ENCODE measurements at regions not wholly inside any gene's neighbourhood (a gene's known extent, or its start where the extent isn't known, plus 50 kb on each side); places are given as distances from the start of the nearest gene placed in this dataset.

DNA sequence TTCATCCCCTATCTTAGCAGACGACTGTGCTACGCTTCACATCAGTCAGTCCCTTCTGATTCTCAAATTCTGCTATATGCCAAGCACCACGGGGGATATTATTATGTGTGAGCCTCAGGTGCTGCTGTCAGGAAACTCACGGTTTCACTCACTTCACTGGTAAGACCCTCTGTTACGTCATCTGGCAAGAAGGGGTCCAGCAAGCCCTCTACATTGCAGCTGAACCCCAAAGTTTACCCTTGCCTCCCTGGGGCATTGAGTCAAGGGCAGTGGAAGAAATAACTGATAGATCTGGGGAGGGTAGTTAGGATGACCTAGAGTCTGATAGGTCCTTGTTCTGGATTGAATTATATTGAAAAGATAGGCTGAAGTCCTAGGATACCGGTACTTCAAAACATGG is 237.4 kb downstream of the RRAGC start:
- no peak overlapping the region for H3K4me3 ChIP-seq (replicated peaks in 1 of 2; ENCODE audit: low read depth in 1 of 2, low read length in 2 of 2)
- ChIA-PET CTCF (no interaction called here), POLR2A (no interaction called here), RAD21 (ENCODE audit: low non-redundant PET in 1 of 2, low total read pairs in 2 of 2, uncharacterized antibody in 2 of 2, unreplicated experiment in 2 of 2) (no interaction called here)
- H3K9me3 ChIP-seq (ENCODE audit: control insufficient read depth in 1 of 2, insufficient read depth in 1 of 2, low read depth in 1 of 2, low read length in 2 of 2) = no peaks in the 10 kb centered on the region
- no peak overlapping the region for H2AFZ ChIP-seq (ENCODE audit: low read depth, low read length, poor library complexity, severe bottlenecking)
- no peaks in the 10 kb centered on the region for H4K20me1 ChIP-seq (ENCODE audit: insufficient read depth)
- no peak overlapping the region for H3K9ac ChIP-seq (ENCODE audit: low read length)
- no peaks in the 10 kb centered on the region for H3K9me2 ChIP-seq (ENCODE audit: insufficient read depth)
- BruUV-seq (replicated peaks) = no TSS peak
- no peak for ATAC-seq
- no peak for TF ChIP-seq YY1 (IDR thresholded peaks at IDR 0.05; ENCODE audit: extremely low read depth, insufficient replicate concordance, low read depth, low read length)
- no peak for TF ChIP-seq RAD21 (IDR thresholded peaks at IDR 0.05; ENCODE audit: low read depth)
- TF ChIP-seq CBX3 (IDR thresholded peaks at IDR 0.05; ENCODE audit: low read depth) = no peak
- H3K27me3 ChIP-seq (ENCODE audit: insufficient read depth, low read length) = peaks cover 3% of the 10 kb centered on the region; the same call in 1 of the 2 replicates
- H3K79me2 ChIP-seq (ENCODE audit: insufficient read depth, low read length) = no peaks in the 10 kb centered on the region
- no peak for DNase-seq (ENCODE audit: low read depth, low spot score)
- intact Hi-C loops (cut with micrococcal nuclease) = no loop called here
- peaks cover 3% of the 10 kb centered on the region in 2 experiments; a peak in 2 of 4 replicates for H3K4me1 ChIP-seq (ENCODE audit: control insufficient read depth in 1 of 2, insufficient read depth in 2 of 2, low read length in 2 of 2)
- no peaks in the 10 kb centered on the region for H3K36me3 ChIP-seq (ENCODE audit: control insufficient read depth in 1 of 2, insufficient read depth in 2 of 2, low read length in 2 of 2)
- H3K4me2 ChIP-seq (ENCODE audit: low read length) = no peak overlapping the region
- no peak overlapping the region for H3K27ac ChIP-seq (ENCODE audit: low read depth, low read length)

- CTCF ChIA-PET = no interaction called here
- no TSS peak for BruUV-seq (replicated peaks)
- RAD21 ChIA-PET (ENCODE audit: low non-redundant PET in 1 of 2, low total read pairs in 2 of 2, uncharacterized antibody in 2 of 2, unreplicated experiment in 2 of 2) = no interaction called here
These were observed 242.7 kb downstream of the RRAGC start for GRCh38 chr1:38616846-38617245.

More at GRCh38 chr1:38616846-38617245, 242.7 kb downstream of the RRAGC start:
- no peak for TF ChIP-seq JUND (IDR thresholded peaks at IDR 0.05)
- TF ChIP-seq CEBPB (IDR thresholded peaks at IDR 0.05; ENCODE audit: low read depth) = no peak
- no peak for TF ChIP-seq POLR2AphosphoS5 (IDR thresholded peaks at IDR 0.05; ENCODE audit: low read depth, low read length)
- TF ChIP-seq POLR2A (IDR thresholded peaks at IDR 0.05; ENCODE audit: borderline replicate concordance, extremely low read depth, insufficient read depth, insufficient read length) = no peak
- no peak for TF ChIP-seq REST (IDR thresholded peaks at IDR 0.05; ENCODE audit: low read depth)
- Histone ChIP-seq H3K27me3 (ENCODE audit: insufficient read depth, low read length) (no peaks in the 10 kb centered on the region), H2AFZ (ENCODE audit: low read depth, low read length, poor library complexity, severe bottlenecking) (no peak overlapping the region), H3K79me2 (ENCODE audit: insufficient read depth, low read length) (no peaks in the 10 kb centered on the region), H3K9me2 (ENCODE audit: insufficient read depth) (no peaks in the 10 kb centered on the region), H4K20me1 (ENCODE audit: insufficient read depth) (no peaks in the 10 kb centered on the region), H3K9me3 (ENCODE audit: control insufficient read depth in 1 of 2, insufficient read depth in 1 of 2, low read depth in 1 of 2, low read length in 2 of 2) (peaks cover 0 to 11% of the 10 kb centered on the region in 2 experiments; a peak in 2 of 4 replicates), H3K4me1 (ENCODE audit: control insufficient read depth in 1 of 2, insufficient read depth in 2 of 2, low read length in 2 of 2) (peaks cover 3% of the 10 kb centered on the region in 2 experiments; a peak in 2 of 4 replicates), H3K4me2 (ENCODE audit: low read length) (no peak overlapping the region), H3K9ac (ENCODE audit: low read length) (no peak overlapping the region), H3K27ac (ENCODE audit: low read depth, low read length) (no peak overlapping the region), H3K4me3 (replicated peaks in 1 of 2; ENCODE audit: low read depth in 1 of 2, low read length in 2 of 2) (no peak overlapping the region), H3K36me3 (ENCODE audit: control insufficient read depth in 1 of 2, insufficient read depth in 2 of 2, low read length in 2 of 2) (no peaks in the 10 kb centered on the region)
- POLR2A ChIA-PET = no interaction called here
- intact Hi-C loops (cut with micrococcal nuclease) = no loop called here
- ATAC-seq = no peak
- no peak for DNase-seq (ENCODE audit: low read depth, low spot score)
